ENCODE measurements at regions not wholly inside any gene's neighbourhood (a gene's known extent, or its start where the extent isn't known, plus 50 kb on each side); places are given as distances from the start of the nearest gene placed in this dataset.

- no peaks in the 10 kb centered on the region for H3K79me2 ChIP-seq (replicated peaks; ENCODE audit: insufficient read depth, low read length)
- TF ChIP-seq, protein P1, sequence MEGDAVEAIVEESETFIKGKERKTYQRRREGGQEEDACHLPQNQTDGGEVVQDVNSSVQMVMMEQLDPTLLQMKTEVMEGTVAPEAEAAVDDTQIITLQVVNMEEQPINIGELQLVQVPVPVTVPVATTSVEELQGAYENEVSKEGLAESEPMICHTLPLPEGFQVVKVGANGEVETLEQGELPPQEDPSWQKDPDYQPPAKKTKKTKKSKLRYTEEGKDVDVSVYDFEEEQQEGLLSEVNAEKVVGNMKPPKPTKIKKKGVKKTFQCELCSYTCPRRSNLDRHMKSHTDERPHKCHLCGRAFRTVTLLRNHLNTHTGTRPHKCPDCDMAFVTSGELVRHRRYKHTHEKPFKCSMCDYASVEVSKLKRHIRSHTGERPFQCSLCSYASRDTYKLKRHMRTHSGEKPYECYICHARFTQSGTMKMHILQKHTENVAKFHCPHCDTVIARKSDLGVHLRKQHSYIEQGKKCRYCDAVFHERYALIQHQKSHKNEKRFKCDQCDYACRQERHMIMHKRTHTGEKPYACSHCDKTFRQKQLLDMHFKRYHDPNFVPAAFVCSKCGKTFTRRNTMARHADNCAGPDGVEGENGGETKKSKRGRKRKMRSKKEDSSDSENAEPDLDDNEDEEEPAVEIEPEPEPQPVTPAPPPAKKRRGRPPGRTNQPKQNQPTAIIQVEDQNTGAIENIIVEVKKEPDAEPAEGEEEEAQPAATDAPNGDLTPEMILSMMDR (IDR thresholded peaks at IDR 0.05; ENCODE audit: poor library complexity, severe bottlenecking) = no peak
- TF ChIP-seq EP300 (conservative IDR thresholded peaks at IDR 0.05; ENCODE audit: poor library complexity, severe bottlenecking) (no peak), RAD21 (conservative IDR thresholded peaks at IDR 0.05) (no peak), TAF1 (IDR thresholded peaks at IDR 0.05; ENCODE audit: low read depth) (no peak), REST (IDR thresholded peaks at IDR 0.05; ENCODE audit: borderline replicate concordance) (no peak), MXI1 (conservative IDR thresholded peaks at IDR 0.05; ENCODE audit: poor library complexity, severe bottlenecking) (no peak), POLR2AphosphoS5 (IDR thresholded peaks at IDR 0.05) (no peak)
- no peaks in the 10 kb centered on the region for H3K36me3 ChIP-seq (ENCODE audit: insufficient read depth, low read length)
- H3K27ac ChIP-seq (ENCODE audit: low read length) = no peak overlapping the region
- no peaks in the 10 kb centered on the region for H3K9me3 ChIP-seq (ENCODE audit: low read length)
- H3K4me3 ChIP-seq (ENCODE audit: low read length) = no peak overlapping the region
- H3K4me2 ChIP-seq (ENCODE audit: low read length) = no peak overlapping the region
- H2AFZ ChIP-seq (ENCODE audit: low read depth, low read length) = no peak overlapping the region
- H4K20me1 ChIP-seq (ENCODE audit: insufficient read depth) = no peaks in the 10 kb centered on the region
- H3K9me2 ChIP-seq (ENCODE audit: insufficient read depth, low read length) = no peaks in the 10 kb centered on the region
- peaks cover 42% of the 10 kb centered on the region for H3K27me3 ChIP-seq (ENCODE audit: insufficient read depth, low read depth, low read length)
- H3F3A ChIP-seq (ENCODE audit: insufficient read depth, low read length, poor library complexity, severe bottlenecking) = peaks cover 3% of the 10 kb centered on the region
- H3K9ac ChIP-seq (ENCODE audit: low read length) = no peak overlapping the region
Measured at GRCh38 chr5:93300945-93301344, 280.1 kb downstream of the NR2F1-AS1 start.

- no peaks in the 10 kb centered on the region for H3K9me3 ChIP-seq (ENCODE audit: low read length)
- H3K4me3 ChIP-seq (ENCODE audit: low read length) = peak overlapping the region; percentile 35
- no peak overlapping the region for H2AFZ ChIP-seq (ENCODE audit: low read depth, low read length)
- no peak overlapping the region for H3K27ac ChIP-seq (ENCODE audit: low read length)
- no peaks in the 10 kb centered on the region for H4K20me1 ChIP-seq (ENCODE audit: insufficient read depth)
- peak overlapping the region; percentile 12 for H3K4me2 ChIP-seq (ENCODE audit: low read length)
- H3K27me3 ChIP-seq (ENCODE audit: insufficient read depth, low read depth, low read length) = peaks cover 47% of the 10 kb centered on the region
- TF ChIP-seq POLR2AphosphoS5 (IDR thresholded peaks at IDR 0.05) (peak; percentile 64), EP300 (conservative IDR thresholded peaks at IDR 0.05; ENCODE audit: poor library complexity, severe bottlenecking) (peak; percentile 94), SMC3 (conservative IDR thresholded peaks at IDR 0.05; ENCODE audit: poor library complexity) (no peak)
- no peaks in the 10 kb centered on the region for H3K79me2 ChIP-seq (replicated peaks; ENCODE audit: insufficient read depth, low read length)
- no peaks in the 10 kb centered on the region for H3K9me2 ChIP-seq (ENCODE audit: insufficient read depth, low read length)
- H3F3A ChIP-seq (ENCODE audit: insufficient read depth, low read length, poor library complexity, severe bottlenecking) = peaks cover 3% of the 10 kb centered on the region
- no peak overlapping the region for H3K9ac ChIP-seq (ENCODE audit: low read length)
- no peaks in the 10 kb centered on the region for H3K36me3 ChIP-seq (ENCODE audit: insufficient read depth, low read length)
Measured at GRCh38 chr5:93300309-93300923, 280.6 kb downstream of the NR2F1-AS1 start.
